Stomach (tissue), 8 donors: ENCODE measurements at regions not wholly inside any gene's neighbourhood (a gene's known extent, or its start where the extent isn't known, plus 50 kb on each side); places are given as distances from the start of the nearest gene placed in this dataset.

ENCODE experiments used
- DNase-seq, 2 donors: peaks; one replicate each; pipeline versions ENCODE4 v3.0.0 to v3.0.0-alpha.2; 2013 to 2019
- H3K27ac ChIP-seq, 5 donors: fragments of 200-600 bp in 4 of 5; sonication (generic) in 4 of 5; one replicate each; pipeline ENCODE4 v1.5.1; 2013 to 2019; ENCODE audit warnings: mild to moderate bottlenecking in 1 of 5, moderate library complexity in 1 of 5
- H3K27me3 ChIP-seq, 3 donors: fragments of 200-600 bp; sonication (generic); one replicate each; pipeline ENCODE4 v1.5.1; 2017 to 2019; ENCODE audit warnings: mixed run types in 1 of 3
- H3K36me3 ChIP-seq, 4 donors: fragments of 200-600 bp; sonication (generic); 1 replicate in 3 of 4; 2 replicates in 1 of 4; pipeline ENCODE4 v1.5.1; 2016 to 2019
- H3K4me1 ChIP-seq, 4 donors: fragments of 200-600 bp; sonication (generic); one replicate each; pipeline ENCODE4 v1.5.1; 2016 to 2019
- H3K4me3 ChIP-seq, 4 donors: fragments of 200-600 bp; sonication (generic) in 3 of 4; one replicate each; pipeline ENCODE4 v1.5.1; 2016 to 2019; ENCODE audit warnings: mild to moderate bottlenecking in 1 of 4
- H3K9me3 ChIP-seq, 4 donors: fragments of 200-600 bp; sonication (generic); one replicate each; pipeline ENCODE4 v1.5.1; 2016 to 2019
- EP300 ChIP-seq: sonication (generic); formaldehyde crosslinking; IDR thresholded peaks from one replicate; pipeline ENCODE4 v1.6.1; 2017; ENCODE audit warnings: antibody characterized with exemption
- POLR2A ChIP-seq, 4 donors: fragments of 450-650 bp; IDR thresholded peaks; one replicate each; pipeline ENCODE4 v1.6.1; 2016; ENCODE audit warnings: antibody characterized with exemption in 4 of 4, control low read depth in 2 of 4, mild to moderate bottlenecking in 1 of 4, moderate library complexity in 1 of 4
- POLR2AphosphoS5 ChIP-seq, 3 donors: sonication (generic); formaldehyde crosslinking; IDR thresholded peaks; one replicate each; pipeline ENCODE4 v1.6.1; 2016; ENCODE audit warnings: antibody characterized with exemption in 3 of 3
- WGBS, 5 donors: extraction: QIAGEN DNeasy Blood & Tissue Kit in 3 of 5; methylation state at CpG; one replicate each; pipeline versions ENCODE4 v1.1.5 to v1.1.7; 2013 to 2018; 5-methylcytosine and 5-hydroxymethylcytosine counted together
- intact Hi-C: fragments of 100-400 bp; cut with DNase I; formaldehyde crosslinking; loops from one replicate; pipeline ENCODE4 v1.15.1; 2023; ENCODE audit warnings: low total_unique reads
- TF ChIP-seq, protein P1 (sequence below), 7 experiments: fragments of 450-650 bp in 4 of 7; fragments of 200-600 bp in 3 of 7; sonication (generic) in 3 of 7; IDR thresholded peaks; one replicate each; pipeline ENCODE4 v1.5.1; 2016 to 2019; ENCODE audit warnings: antibody characterized with exemption in 7 of 7, control low read depth in 2 of 7, mild to moderate bottlenecking in 1 of 7
- donor health status: healthy with polysubstance abuse.
- donor health status: Bipolar disorder and iron deficiency.
- donor health status: healthy.

DNA sequence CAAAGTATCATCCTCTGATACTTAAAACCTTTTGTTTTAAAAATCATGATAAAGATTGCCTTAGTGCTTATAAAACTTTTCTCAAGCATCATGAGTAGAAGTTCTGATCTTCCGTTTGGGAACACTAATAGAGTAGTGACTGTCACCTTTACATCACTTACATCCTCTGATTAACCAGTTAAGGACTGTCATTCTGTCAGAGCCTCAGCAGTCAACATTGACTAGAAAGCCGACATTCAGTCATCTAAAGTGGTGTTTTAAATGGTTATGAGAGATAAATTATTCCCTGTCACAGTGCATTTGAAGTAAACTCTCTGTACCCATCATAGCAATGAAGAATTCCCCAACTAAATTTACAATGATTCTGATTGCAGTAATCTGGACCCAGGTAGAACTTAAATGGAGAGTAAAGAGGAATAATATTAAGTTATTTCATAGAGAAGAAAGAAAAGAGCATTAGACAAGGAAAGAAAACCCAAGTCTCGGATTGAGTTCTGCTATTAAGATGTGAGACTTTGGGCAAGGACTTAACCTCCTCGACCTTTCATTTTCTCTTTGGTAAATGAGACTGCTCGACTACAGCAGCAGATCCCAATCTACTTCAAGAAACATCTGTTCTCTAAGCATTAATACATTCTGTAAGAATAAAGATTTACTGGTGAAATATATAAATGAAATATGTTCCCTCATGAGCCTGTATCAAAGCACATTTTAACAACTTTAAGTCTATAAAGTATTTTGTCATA is 563.9 kb upstream of the LMO3 start:
- Histone ChIP-seq H3K27ac (no peak overlapping the region), H3K9me3 (peaks cover 0 to 2% (median 0%) of the 10 kb centered on the region in 4 donors), H3K4me1 (no peaks in the 10 kb centered on the region), H3K4me3 (no peak overlapping the region), H3K27me3 (no peaks in the 10 kb centered on the region), H3K36me3 (no peaks in the 10 kb centered on the region)
- no peak for DNase-seq
- WGBS, 5 donors: 38 to 44% (median 44%) methylated on average over 5 of the region's 5 CpGs
- intact Hi-C loops: no loop called here
- TF ChIP-seq, protein P1, sequence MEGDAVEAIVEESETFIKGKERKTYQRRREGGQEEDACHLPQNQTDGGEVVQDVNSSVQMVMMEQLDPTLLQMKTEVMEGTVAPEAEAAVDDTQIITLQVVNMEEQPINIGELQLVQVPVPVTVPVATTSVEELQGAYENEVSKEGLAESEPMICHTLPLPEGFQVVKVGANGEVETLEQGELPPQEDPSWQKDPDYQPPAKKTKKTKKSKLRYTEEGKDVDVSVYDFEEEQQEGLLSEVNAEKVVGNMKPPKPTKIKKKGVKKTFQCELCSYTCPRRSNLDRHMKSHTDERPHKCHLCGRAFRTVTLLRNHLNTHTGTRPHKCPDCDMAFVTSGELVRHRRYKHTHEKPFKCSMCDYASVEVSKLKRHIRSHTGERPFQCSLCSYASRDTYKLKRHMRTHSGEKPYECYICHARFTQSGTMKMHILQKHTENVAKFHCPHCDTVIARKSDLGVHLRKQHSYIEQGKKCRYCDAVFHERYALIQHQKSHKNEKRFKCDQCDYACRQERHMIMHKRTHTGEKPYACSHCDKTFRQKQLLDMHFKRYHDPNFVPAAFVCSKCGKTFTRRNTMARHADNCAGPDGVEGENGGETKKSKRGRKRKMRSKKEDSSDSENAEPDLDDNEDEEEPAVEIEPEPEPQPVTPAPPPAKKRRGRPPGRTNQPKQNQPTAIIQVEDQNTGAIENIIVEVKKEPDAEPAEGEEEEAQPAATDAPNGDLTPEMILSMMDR (IDR thresholded peaks at IDR 0.05): no peak
- TF ChIP-seq POLR2A (IDR thresholded peaks at IDR 0.05): no peak
- no peak for TF ChIP-seq POLR2AphosphoS5 (IDR thresholded peaks at IDR 0.05)
- TF ChIP-seq EP300: no peak

DNA sequence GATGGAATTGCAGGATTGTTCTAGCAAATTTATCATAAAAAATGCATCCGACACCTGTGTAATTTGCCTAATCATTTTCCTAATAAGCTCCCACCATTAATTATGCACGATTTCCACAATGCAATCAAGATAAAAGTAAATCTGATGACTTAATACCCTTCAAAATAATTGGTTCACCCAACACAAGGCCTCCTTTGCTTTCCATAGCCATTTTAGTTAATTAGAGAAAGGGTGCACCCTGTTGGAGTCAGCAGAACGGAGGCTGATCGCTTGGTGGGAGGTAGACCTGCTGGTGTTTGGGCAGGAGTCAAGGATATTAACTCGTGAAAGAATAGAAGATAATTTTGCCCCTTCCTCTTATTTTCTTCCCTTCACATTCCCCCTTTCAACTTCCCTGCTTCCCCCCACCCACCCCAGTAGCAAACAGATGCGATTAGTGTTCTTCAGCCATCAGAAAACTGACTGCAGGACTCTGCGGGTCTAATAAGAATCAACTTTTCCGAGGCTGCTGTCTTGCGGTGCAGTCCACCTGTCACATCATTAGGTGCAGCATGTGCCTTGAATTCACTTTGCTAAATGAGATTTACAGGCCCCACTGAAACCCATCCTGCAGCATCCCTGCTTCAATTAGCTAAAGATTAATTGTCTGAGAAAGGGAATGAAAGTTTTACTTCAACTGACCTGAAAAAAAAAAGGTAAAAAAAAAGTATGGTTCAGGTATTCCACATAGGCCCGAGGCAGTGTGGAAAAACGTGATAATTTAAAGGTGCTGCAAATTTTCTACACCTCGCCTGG is 553.7 kb upstream of the LMO3 start:
- Histone ChIP-seq H3K36me3 (no peaks in the 10 kb centered on the region), H3K9me3 (no peaks in the 10 kb centered on the region), H3K27me3 (no peaks in the 10 kb centered on the region), H3K27ac (no peak overlapping the region), H3K4me1 (no peaks in the 10 kb centered on the region), H3K4me3 (no peak overlapping the region)
- intact Hi-C loops: no loop called here
- WGBS, 5 donors: 72 to 78% (median 77%) methylated on average over 12 of the region's 12 CpGs
- TF ChIP-seq EP300 (no peak), POLR2A (IDR thresholded peaks at IDR 0.05) (no peak), POLR2AphosphoS5 (IDR thresholded peaks at IDR 0.05) (no peak)
- TF ChIP-seq, protein P1 (IDR thresholded peaks at IDR 0.05): no peak
- no peak for DNase-seq

DNA sequence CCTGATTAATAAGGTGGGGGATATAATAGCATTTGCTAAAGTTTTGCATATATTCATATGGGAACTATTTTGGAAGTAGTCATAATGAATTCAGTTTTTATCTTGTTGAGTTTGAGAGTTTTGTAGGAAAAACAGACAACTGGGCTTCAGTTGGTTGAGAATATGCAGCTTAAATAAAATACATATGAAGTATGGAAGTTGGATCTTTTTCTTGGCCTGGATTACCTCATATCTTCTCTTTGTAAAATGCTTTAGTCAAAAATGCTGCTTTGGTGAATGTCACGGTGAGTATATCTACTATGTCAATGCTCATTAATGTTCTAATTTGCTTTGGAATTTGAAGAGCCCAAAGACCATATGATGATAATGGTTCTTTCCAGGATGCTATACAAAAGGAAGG is 552.2 kb upstream of the LMO3 start:
- H3K4me3 ChIP-seq: no peak overlapping the region
- no peaks in the 10 kb centered on the region for H3K27me3 ChIP-seq
- no peaks in the 10 kb centered on the region for H3K36me3 ChIP-seq
- H3K27ac ChIP-seq: no peak overlapping the region
- 76 to 93% (median 85%) methylated on average over 1 of the region's 1 CpG for WGBS, 5 donors
- H3K4me1 ChIP-seq: no peaks in the 10 kb centered on the region
- TF ChIP-seq, protein P1 (IDR thresholded peaks at IDR 0.05): no peak
- TF ChIP-seq POLR2A (IDR thresholded peaks at IDR 0.05) (no peak), EP300 (no peak), POLR2AphosphoS5 (IDR thresholded peaks at IDR 0.05) (no peak)
- peaks cover 0 to 4% (median 1%) of the 10 kb centered on the region in 4 donors for H3K9me3 ChIP-seq
- no peak for DNase-seq
- intact Hi-C loops: no loop called here

DNA sequence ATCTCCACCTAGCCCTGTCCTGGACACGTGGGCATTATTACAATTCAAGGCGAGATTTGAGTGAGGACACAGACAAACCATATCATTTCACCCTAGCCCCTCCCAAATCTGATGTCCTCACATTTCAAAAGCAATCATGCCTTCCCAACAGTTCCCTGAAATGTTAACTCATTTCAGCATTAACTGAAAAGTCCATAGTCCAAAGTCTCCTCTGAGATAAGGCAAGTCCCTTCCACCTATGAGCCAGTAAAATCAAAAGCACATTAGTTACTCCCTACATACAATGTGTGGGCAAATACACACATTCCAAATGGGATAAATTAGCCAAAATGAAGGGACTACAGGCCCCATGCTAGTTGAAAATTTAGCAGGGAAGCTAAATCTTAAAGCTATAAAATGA is 546.0 kb upstream of the LMO3 start:
- no peak for DNase-seq

More for the DNA sequence above, 546.0 kb upstream of the LMO3 start:
- WGBS, 5 donors: 44 to 69% (median 61%) methylated on average over 2 of the region's 2 CpGs
- TF ChIP-seq POLR2AphosphoS5 (IDR thresholded peaks at IDR 0.05) (no peak), EP300 (no peak), POLR2A (IDR thresholded peaks at IDR 0.05) (no peak)
- TF ChIP-seq, protein P1 (IDR thresholded peaks at IDR 0.05): no peak
- intact Hi-C loops: no loop called here
- H3K4me3 ChIP-seq: no peak overlapping the region
- H3K36me3 ChIP-seq: no peaks in the 10 kb centered on the region
- no peaks in the 10 kb centered on the region for H3K27me3 ChIP-seq
- peaks cover 0 to 24% (median 21%) of the 10 kb centered on the region in 4 donors for H3K9me3 ChIP-seq
- H3K27ac ChIP-seq: no peak overlapping the region
- H3K4me1 ChIP-seq: no peaks in the 10 kb centered on the region
